22Rv1 (cell line): ENCODE measurements at regions not wholly inside any gene's neighbourhood (a gene's known extent, or its start where the extent isn't known, plus 50 kb on each side); places are given as distances from the start of the nearest gene placed in this dataset.

Source experiments
- ZFX ChIP-seq: fragments of 450-650 bp; IDR thresholded peaks from 2 replicates; pipeline ENCODE4 v1.6.1; 2017; ENCODE audit warnings: antibody characterized with exemption, borderline replicate concordance
- TF ChIP-seq, protein P1 (sequence below): fragments of 450-650 bp; IDR thresholded peaks from 2 replicates; pipeline ENCODE4 v1.5.1; 2017; ENCODE audit warnings: mild to moderate bottlenecking

- TF ChIP-seq, protein P1, sequence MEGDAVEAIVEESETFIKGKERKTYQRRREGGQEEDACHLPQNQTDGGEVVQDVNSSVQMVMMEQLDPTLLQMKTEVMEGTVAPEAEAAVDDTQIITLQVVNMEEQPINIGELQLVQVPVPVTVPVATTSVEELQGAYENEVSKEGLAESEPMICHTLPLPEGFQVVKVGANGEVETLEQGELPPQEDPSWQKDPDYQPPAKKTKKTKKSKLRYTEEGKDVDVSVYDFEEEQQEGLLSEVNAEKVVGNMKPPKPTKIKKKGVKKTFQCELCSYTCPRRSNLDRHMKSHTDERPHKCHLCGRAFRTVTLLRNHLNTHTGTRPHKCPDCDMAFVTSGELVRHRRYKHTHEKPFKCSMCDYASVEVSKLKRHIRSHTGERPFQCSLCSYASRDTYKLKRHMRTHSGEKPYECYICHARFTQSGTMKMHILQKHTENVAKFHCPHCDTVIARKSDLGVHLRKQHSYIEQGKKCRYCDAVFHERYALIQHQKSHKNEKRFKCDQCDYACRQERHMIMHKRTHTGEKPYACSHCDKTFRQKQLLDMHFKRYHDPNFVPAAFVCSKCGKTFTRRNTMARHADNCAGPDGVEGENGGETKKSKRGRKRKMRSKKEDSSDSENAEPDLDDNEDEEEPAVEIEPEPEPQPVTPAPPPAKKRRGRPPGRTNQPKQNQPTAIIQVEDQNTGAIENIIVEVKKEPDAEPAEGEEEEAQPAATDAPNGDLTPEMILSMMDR = no peak
- TF ChIP-seq ZFX = no peak
Observed at GRCh38 chr5:112006721-112007120, 249.7 kb upstream of the NREP start.
